GM13976 (cell line): ENCODE measurements at regions not wholly inside any gene's neighbourhood (a gene's known extent, or its start where the extent isn't known, plus 50 kb on each side); places are given as distances from the start of the nearest gene placed in this dataset.

Experiments used
- DNase-seq: peaks from one replicate; pipeline ENCODE4 v3.0.0; 2012; ENCODE audit warnings: low spot score
- in situ Hi-C: fragments of 300-500 bp; cut with MboI; formaldehyde crosslinking; loops from one replicate; pipeline ENCODE4 v1.12.0; 2022; ENCODE audit warnings: low sequenced_read_pairs, mixed read lengths, inconsistent platforms; ENCODE audit not compliant: unreplicated experiment
- TF ChIP-seq, protein P1 (sequence below): IDR thresholded peaks from 2 replicates; pipeline ENCODE4 v1.5.1; 2012; ENCODE audit warnings: borderline replicate concordance, mild to moderate bottlenecking; ENCODE audit not compliant: insufficient read depth; ENCODE audit errors: extremely low read depth, missing control alignments, control extremely low read depth

DNA sequence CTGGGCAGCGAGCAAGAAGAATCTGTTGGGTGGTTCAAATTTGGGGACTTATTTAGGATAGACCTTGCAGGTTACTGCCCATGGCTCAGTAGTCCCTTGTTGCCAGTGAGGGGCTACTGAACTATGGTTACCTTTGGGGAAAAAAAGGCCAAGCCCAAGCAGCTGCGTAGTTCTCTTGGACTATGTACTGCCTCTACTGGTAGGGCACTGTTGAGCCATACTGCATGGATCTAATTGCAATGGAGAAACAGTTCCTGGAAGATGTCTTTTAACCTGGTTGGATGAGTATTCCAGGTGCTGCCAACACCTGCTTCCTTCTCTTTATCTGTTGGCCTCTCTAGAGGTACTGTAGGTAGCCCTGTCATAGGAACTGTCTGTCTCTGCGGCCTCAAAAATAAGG lies 671.9 kb upstream of the CBLB start:
- TF ChIP-seq, protein P1, sequence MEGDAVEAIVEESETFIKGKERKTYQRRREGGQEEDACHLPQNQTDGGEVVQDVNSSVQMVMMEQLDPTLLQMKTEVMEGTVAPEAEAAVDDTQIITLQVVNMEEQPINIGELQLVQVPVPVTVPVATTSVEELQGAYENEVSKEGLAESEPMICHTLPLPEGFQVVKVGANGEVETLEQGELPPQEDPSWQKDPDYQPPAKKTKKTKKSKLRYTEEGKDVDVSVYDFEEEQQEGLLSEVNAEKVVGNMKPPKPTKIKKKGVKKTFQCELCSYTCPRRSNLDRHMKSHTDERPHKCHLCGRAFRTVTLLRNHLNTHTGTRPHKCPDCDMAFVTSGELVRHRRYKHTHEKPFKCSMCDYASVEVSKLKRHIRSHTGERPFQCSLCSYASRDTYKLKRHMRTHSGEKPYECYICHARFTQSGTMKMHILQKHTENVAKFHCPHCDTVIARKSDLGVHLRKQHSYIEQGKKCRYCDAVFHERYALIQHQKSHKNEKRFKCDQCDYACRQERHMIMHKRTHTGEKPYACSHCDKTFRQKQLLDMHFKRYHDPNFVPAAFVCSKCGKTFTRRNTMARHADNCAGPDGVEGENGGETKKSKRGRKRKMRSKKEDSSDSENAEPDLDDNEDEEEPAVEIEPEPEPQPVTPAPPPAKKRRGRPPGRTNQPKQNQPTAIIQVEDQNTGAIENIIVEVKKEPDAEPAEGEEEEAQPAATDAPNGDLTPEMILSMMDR = no peak
- no peak for DNase-seq
- in situ Hi-C loops = no loop called here

DNA sequence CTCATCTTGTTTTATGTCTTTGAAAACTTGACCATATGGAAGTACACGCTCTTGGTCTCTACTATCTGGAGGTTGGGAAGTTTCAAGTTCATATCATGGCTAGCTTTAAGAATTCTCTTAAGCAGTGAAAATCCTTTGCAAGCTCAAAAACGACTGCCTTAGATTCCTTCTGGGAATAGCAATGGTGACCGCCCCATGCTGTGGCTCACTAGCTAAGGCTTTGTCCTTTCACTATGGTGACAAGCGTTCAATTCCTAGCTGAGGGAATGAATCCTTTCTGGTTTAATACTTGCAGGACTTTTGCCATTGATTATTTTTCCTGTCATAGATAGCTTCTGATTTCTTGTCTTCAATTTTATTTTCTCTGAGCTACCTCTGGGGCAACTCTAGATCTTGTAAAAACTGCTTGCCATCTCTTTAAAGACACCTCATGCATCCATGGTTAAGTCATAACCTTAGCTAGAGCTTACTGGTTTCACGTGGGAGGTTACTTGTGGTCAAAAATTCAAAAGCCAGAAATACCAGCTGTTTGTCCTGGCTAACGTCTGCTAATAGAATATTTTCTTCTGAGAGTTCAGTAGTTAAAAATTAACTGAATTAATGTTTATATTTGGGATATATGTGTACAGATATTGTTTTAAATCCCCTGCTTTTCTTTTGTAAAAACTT lies 673.4 kb upstream of the CBLB start:
- in situ Hi-C loops = no loop called here
- TF ChIP-seq, protein P1 = no peak
- DNase-seq = no peak

DNA sequence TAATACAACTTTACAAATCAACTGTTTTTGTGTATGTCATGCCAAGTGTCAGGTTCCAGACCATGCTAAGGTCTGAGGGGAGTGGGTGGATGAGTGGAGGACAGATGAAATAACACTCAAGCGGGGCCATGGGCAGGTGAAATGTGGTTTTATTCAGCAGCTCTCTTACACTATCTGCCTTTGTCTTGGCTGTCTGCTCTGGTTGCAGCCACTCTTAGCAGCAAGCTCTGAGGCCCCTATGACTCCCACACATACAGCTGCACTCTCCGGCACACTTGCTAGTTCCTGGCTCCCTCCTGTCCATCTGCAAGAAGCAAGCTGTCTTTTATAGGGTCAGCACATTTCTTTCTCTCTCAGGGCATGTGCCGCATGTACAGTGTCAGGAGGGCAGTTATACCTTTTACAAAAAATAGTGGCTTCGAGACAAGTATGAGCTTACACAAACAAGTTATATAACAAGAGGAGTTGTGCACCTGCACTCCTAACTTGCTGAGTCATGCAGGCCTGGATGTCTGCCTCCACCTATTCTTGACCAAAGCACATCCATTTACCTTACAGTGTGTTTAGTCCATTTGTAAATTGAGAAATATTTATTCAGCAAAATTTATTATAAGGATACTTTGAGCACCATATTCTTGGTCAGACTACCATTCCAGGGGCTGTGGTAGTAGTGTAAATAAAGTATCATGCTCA lies 683.7 kb upstream of the CBLB start:
- no peak for DNase-seq
- TF ChIP-seq, protein P1 = no peak
- in situ Hi-C loops = no loop called here

DNA sequence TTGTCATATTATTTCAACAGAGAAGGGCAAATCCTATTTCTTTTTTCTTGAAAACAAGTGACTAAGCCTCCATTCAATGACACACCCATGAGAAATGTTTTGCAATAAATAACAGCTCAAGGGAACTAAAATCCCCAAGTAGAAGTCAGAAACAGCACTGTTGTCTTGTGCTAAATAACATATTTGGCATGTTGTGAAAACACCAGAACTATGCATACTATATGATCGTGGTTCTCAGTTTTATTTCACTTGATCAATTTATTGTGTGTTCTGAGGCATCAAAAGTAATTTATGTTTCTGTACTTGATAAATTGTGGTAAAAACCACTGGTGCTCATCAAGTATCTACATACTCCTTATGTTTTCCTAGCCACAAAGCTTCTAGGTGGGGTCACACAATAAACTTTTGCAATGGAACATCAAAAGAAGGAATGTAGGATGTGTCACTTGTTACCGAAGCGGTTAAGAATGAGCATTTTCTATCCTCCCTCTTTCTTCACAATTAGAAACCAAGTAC lies 691.7 kb upstream of the CBLB start:
- DNase-seq = no peak
- in situ Hi-C loops = no loop called here
- TF ChIP-seq, protein P1 = no peak

DNA sequence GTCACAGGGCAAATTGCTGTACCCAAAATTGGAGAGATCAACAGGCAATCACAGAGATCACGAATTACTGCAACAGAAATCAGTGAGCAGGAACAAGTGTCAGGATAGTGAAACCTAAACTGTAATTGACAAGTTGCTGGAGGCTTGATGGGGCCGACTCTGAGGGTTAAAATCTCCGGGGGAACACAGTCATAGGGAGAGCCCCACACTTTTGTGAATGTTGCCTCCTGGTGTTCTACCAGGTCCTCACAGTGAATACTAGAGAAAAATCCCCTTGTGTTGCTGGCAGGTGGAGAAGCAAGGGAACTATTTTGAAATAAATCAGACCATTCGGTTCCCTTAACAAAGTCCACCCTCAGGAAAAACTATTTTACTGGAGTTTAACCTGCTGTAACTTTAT lies 697.5 kb upstream of the CBLB start:
- TF ChIP-seq, protein P1 = peak; percentile 37
- in situ Hi-C loops = no loop called here
- peak; percentile 43 for DNase-seq

DNA sequence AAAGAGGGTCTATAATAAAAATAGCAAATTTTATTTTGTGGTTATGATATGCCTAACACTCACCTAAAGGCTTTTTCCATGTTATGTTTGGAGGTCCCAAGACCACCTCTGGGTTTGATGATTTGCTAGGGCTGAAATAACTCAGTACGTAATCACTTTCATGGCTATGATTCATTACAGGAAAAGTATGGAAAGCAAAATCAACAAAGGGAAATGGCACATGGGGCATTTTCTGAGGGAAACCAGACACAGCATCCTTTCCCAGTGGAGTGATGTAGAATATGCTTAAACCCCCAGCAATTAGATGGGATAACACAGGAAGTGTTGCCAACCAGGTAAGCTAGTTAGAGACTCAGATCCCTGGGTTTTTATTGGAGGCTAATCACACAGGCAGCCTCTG lies 701.6 kb upstream of the CBLB start:
- in situ Hi-C loops = no loop called here
- DNase-seq = no peak
- TF ChIP-seq, protein P1 = no peak
